Cerebellar nuclear complex (tissue), 1 donor: ENCODE measurements at regions not wholly inside any gene's neighbourhood (a gene's known extent, or its start where the extent isn't known, plus 50 kb on each side); places are given as distances from the start of the nearest gene placed in this dataset.

Experiments used
- DNase-seq, 2 experiments: peaks; one replicate each; lab custom pipeline; 2025; lab: John Stamatoyannopoulos, UW

GRCh38 chr2:103810875-103811274 lies 1043.0 kb upstream of the POU3F3 start:
- DNase-seq = no peak

GRCh38 chr2:103814016-103814415 lies 1039.9 kb upstream of the POU3F3 start:
- DNase-seq = no peak

- DNase-seq = no peak
Observed at GRCh38 chr2:103815731-103816130, 1038.2 kb upstream of the POU3F3 start.

- no peak for DNase-seq
Observed at GRCh38 chr2:103817746-103818145, 1036.2 kb upstream of the POU3F3 start.

GRCh38 chr2:103818176-103818575 lies 1035.7 kb upstream of the POU3F3 start:
- DNase-seq = no peak

- DNase-seq = no peak
Observed at GRCh38 chr2:103819599-103819998, 1034.3 kb upstream of the POU3F3 start.

GRCh38 chr2:103823847-103824246 lies 1030.1 kb upstream of the POU3F3 start:
- no peak for DNase-seq

GRCh38 chr2:103847276-103847675 lies 1006.6 kb upstream of the POU3F3 start:
- DNase-seq = no peak

- DNase-seq = no peak
Observed at GRCh38 chr2:103859238-103859637, 994.7 kb upstream of the POU3F3 start.

GRCh38 chr2:103860016-103860415 lies 993.9 kb upstream of the POU3F3 start:
- no peak for DNase-seq

- DNase-seq = no peak
Observed at GRCh38 chr2:103868396-103868795, 985.5 kb upstream of the POU3F3 start.

GRCh38 chr2:103873716-103874351 lies 980.1 kb upstream of the POU3F3 start:
- DNase-seq = no peak

- no peak for DNase-seq
Observed at GRCh38 chr2:103875131-103875530, 978.8 kb upstream of the POU3F3 start.

GRCh38 chr2:103875531-103875930 lies 978.4 kb upstream of the POU3F3 start:
- no peak for DNase-seq

- DNase-seq = no peak
Observed at GRCh38 chr2:103876611-103877010, 977.3 kb upstream of the POU3F3 start.

- DNase-seq = no peak
Observed at GRCh38 chr2:103879101-103879500, 974.8 kb upstream of the POU3F3 start.

- DNase-seq = no peak
Observed at GRCh38 chr2:103880081-103880834, 973.7 kb upstream of the POU3F3 start.

GRCh38 chr2:103887625-103888024 lies 966.3 kb upstream of the POU3F3 start:
- DNase-seq = no peak

- DNase-seq = no peak
Observed at GRCh38 chr2:103896182-103896581, 957.7 kb upstream of the POU3F3 start.

GRCh38 chr2:103898561-103898960 lies 955.4 kb upstream of the POU3F3 start:
- no peak for DNase-seq

GRCh38 chr2:103902347-103902746 lies 951.6 kb upstream of the POU3F3 start:
- no peak for DNase-seq

- no peak for DNase-seq
Observed at GRCh38 chr2:103921161-103921560, 932.8 kb upstream of the POU3F3 start.

GRCh38 chr2:103942199-103942598 lies 911.7 kb upstream of the POU3F3 start:
- no peak for DNase-seq

- no peak for DNase-seq
Observed at GRCh38 chr2:103945083-103945482, 908.8 kb upstream of the POU3F3 start.
